Amygdala (tissue), 56 donors: ENCODE measurements at regions not wholly inside any gene's neighbourhood (a gene's known extent, or its start where the extent isn't known, plus 50 kb on each side); places are given as distances from the start of the nearest gene placed in this dataset.

Source experiments
- DNase-seq, 56 donors: peaks; one replicate each; lab custom pipeline; 2025; lab: John Stamatoyannopoulos, UW

DNA sequence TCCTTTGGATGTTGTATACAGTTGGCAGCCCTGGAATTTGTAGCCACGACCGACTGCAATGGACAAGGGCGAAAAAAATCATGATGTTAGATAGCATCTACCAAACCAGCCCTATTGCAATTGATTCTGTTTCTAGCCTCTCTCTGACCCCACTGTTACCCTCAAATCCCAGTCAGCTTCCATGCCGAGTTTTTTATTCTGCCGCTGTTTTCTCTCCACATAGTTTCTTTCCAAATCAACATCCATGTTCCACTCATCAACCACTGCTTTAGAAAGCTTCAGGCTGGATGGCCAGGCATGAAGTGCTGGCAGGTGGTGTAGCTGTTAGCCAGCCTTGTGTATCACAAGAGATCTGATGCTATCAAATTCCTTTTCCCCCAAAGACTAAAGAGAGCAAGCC lies 272.8 kb downstream of the FIGN start:
- DNase-seq = no peak

DNA sequence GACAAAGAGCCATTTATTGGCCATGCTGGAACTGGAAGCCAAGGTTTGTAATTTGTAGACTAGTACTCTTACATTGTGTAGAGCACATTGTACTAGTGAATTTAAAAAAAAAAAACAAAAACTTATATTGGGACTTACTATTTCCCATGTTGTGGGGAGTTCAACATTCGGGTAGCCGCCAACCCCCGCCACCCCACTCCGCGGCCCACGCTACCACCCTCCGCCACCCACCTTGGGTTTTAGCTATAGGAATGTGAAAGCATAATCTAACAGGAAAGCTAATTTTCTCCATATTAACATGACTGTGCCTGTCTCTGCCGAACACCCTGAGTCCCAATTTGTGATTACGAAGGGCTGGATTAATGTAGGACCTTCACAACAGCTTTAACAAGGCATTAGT lies 275.8 kb downstream of the FIGN start:
- no peak for DNase-seq

- DNase-seq = no peak
These were observed 278.7 kb downstream of the FIGN start for GRCh38 chr2:163456953-163457743.

- DNase-seq = no peak
These were observed 280.0 kb downstream of the FIGN start for GRCh38 chr2:163455815-163456214.

GRCh38 chr2:163453920-163454319 lies 281.9 kb downstream of the FIGN start:
- DNase-seq = no peak

- DNase-seq = no peak
These were observed 294.2 kb downstream of the FIGN start for GRCh38 chr2:163441603-163442002.

- no peak for DNase-seq
These were observed 298.8 kb downstream of the FIGN start for GRCh38 chr2:163436963-163437362.

DNA sequence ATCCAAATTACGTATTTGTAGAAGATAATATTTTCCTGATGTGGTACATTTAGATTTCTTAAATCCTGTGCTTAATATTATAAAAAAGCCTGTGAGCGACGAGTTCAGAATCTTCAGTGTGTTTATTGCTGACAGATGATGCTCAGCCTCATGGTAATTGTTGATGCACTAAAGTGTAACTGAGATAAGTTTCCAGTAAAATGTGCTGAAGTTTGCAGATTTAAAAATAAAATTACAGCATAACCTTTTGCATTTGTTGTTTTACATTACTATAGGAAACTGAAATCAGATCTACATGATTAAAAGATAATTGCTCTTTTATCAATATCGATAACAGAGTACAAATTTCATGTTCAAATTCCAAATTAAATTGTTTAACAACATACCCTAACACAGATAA lies 307.6 kb downstream of the FIGN start:
- no peak for DNase-seq

DNA sequence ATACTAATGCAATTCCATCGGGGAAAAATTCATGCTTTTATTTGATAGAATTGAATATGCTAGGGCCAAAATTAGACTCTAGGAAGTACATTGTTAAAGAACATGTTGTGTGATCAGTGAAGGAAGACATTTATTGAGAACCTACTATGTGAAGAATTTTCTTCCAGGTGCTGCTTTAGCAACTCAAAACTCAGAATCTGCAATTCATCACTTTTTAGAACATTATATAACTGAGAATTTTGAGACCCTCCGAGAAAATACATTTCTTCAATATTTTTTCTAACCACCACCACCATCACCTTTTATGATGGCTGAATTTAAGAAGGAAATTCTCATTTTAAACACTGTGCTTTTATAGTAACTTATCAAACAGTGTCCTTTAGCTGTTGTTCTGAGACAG lies 315.2 kb downstream of the FIGN start:
- no peak for DNase-seq

DNA sequence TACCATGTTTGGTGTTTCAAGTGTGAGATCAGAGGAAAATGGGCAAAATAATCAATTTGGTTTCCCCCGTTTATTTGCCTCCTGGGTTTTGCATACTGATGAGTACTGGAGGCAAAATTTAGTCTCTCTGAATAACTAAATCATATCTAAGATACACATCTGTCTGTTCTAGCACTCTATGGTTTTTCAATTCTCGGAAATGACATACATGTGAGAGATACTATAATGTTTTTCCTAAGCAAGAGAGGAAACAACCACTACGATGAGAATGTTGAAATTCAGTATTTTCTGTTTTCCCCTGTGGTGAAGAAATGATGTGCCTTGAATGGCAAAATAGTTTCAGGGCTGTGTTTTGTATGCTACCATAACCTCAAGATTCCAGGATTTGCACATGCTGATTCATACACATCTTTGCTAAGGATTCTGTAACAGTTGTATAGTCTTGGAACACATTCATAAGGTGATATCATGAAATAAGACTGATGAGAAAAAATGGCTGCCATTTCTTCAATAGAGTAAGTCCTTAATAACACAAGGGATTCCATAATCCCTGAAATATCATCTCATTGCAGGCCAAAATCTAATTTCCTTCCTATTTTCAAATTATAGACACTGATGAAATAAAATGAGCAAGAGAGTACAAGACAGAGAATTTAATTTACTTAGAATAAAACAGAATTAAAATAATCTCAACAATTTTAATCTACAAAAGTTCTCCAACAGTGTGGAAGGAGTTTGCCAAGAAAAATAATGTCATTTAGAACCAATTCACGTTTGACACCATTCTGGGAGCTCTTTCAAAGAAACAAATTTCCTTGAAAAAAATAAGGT lies 316.6 kb downstream of the FIGN start:
- no peak for DNase-seq

DNA sequence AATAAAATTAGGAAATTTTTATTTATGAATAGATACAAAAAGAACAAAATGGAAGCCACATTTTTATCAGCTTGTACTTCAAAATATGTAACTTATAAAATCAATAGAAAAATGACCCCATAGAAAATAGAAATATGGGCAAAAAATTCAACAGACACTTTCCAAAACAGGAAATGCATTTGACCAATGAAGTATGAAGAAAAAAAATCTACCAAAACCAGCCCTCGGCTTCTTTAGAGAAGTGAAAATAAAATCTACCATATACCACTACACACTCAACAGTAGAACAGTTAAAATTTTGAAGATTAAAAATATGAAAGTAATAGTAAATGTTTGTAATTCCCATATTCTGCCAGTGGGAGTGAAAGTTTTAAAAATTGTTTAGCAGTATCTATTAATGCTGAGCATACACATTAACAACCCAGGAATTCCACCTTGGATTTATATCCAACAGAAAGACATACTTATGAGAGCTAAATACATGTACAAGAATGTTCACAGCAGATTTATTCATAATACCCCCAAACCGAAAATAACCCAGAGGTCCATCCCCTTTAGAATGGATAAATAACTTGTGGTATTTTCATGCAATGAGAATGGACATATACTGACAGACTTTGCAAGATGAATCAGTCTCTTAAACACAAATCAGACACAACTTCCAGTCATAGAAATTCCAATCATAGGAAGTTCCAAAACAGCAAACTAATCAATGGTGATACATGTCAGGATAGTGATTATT lies 318.0 kb downstream of the FIGN start:
- no peak for DNase-seq

GRCh38 chr2:163414121-163414520 lies 321.7 kb downstream of the FIGN start:
- no peak for DNase-seq

DNA sequence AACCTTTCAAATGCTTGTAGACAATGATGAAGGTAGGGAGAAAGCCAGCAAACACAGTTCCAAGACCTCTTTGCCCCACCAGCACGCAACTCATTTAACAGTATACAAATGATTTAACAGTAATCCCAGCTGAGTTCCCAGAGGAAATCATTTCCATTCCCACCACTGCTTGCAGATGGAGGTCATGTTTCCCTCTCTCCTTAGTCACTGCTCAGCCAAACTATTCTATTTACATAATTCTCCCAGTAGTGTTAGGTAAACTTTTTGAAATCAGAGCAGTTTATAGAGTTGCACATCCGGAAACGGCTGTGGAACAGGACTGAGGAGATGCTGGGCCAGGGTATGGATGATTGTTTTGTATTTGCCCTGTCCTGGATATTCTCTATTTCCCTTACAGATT lies 328.5 kb downstream of the FIGN start:
- peak in 1 of 56 donors; percentile 0 for DNase-seq

GRCh38 chr2:163405298-163405697 lies 330.5 kb downstream of the FIGN start:
- no peak for DNase-seq

GRCh38 chr2:163401481-163401880 lies 334.3 kb downstream of the FIGN start:
- peak in 3 of 56 donors; percentile 0 to 18 (median 0) for DNase-seq

GRCh38 chr2:163397451-163397850 lies 338.4 kb downstream of the FIGN start:
- no peak for DNase-seq

DNA sequence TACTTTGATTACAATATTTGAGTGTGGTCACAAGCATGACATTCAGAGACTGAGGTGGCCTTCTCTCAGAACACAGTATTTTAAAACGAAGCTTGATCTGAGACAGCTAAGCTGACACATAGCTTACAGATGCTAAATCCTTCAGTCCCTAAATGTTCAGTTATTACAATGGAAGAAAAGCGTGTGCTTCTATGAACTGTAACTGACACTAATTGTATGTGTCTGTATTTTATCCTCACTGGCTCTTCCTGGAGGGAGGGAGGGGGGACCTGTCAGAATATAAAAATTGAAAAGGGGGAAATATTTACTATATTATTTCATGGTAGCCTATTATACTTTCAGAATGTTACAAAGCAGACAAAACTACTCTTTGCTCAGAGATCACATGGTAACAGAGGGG lies 340.2 kb downstream of the FIGN start:
- DNase-seq = no peak

DNA sequence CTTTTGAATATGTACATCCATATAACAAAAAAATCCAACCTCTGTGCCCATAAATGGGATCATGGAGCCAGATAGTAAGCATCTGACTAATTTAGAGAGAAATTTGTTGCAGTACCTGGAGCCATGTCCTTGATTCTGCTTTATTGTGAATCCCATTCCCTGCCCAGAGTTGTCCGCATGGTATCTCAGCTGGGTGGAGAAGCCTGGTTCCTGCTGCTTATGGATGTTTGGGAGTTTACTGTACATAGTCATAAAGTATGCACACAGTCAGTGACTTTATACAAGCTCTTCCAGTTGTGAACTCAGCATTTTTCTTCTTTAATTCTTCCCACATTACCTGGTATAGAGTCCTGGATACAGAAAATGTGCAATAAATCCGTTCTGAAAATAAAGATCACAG lies 346.0 kb downstream of the FIGN start:
- DNase-seq = no peak

DNA sequence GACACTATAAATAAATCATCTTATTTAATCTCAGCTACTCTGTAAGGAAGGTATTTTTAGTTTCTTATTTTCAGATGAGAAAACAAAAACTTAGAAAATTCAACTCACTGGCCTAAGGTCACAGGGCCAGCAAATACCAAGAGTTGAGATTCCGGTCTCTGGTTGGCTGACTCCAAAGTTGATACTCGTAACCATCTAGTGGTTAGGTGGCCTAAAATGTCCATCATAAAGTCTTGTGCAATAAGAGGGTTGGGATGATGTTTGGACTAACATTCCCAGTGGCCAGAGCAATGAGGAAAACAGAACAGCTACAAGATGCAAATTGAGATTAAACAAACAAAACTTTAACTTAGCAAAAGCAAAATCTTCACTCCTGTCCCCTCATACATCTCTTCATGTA lies 360.3 kb downstream of the FIGN start:
- DNase-seq = no peak

GRCh38 chr2:163375070-163375469 lies 360.7 kb downstream of the FIGN start:
- DNase-seq = no peak

GRCh38 chr2:163374282-163374681 lies 361.5 kb downstream of the FIGN start:
- no peak for DNase-seq
